Neural cell (in vitro differentiated cells): ENCODE measurements at regions not wholly inside any gene's neighbourhood (a gene's known extent, or its start where the extent isn't known, plus 50 kb on each side); places are given as distances from the start of the nearest gene placed in this dataset.

Experiments used
- H2AFZ ChIP-seq: fragments of 200-600, 300-800 bp; sonication (generic), shearing (Covaris generic); 2 replicates; pipeline ENCODE4 v1.6.0; 2014; ENCODE audit warnings: low read depth, mild to moderate bottlenecking, antibody characterized with exemption, low read length, moderate library complexity
- H3F3A ChIP-seq: fragments of 200-600 bp; shearing (Covaris generic); 2 replicates; pipeline ENCODE4 v1.6.1; 2016; ENCODE audit warnings: mild to moderate bottlenecking, moderate library complexity, mixed read lengths, antibody characterized with exemption, low read length; ENCODE audit not compliant: insufficient read depth, poor library complexity, severe bottlenecking
- H3K27ac ChIP-seq: fragments of 200-600, 300-800 bp; sonication (generic), shearing (Covaris generic); 2 replicates; pipeline ENCODE4 v1.5.1; 2014; ENCODE audit warnings: mild to moderate bottlenecking, low read length, moderate library complexity
- H3K27me3 ChIP-seq: fragments of 300-800, 200-600 bp; sonication (generic), shearing (Covaris generic); 2 replicates; pipeline ENCODE4 v1.6.0; 2014; ENCODE audit warnings: mild to moderate bottlenecking, low read depth, low read length, moderate library complexity; ENCODE audit not compliant: insufficient read depth
- H3K36me3 ChIP-seq: fragments of 300-800, 200-600 bp; sonication (generic), shearing (Covaris generic); 2 replicates; pipeline ENCODE4 v1.5.1; 2014; ENCODE audit warnings: mild to moderate bottlenecking, antibody characterized with exemption, low read length, moderate library complexity; ENCODE audit not compliant: insufficient read depth
- H3K4me2 ChIP-seq: fragments of 300-800, 200-600 bp; sonication (generic), shearing (Covaris generic); 2 replicates; pipeline ENCODE4 v1.6.0; 2014; ENCODE audit warnings: mild to moderate bottlenecking, low read length
- H3K4me3 ChIP-seq: fragments of 300-800, 200-600 bp; sonication (generic), shearing (Covaris generic); 2 replicates; pipeline ENCODE4 v1.5.1; 2014; ENCODE audit warnings: mild to moderate bottlenecking, low read length, moderate library complexity
- H3K79me2 ChIP-seq: fragments of 200-600 bp; shearing (Covaris generic); replicated peaks from 2 replicates; pipeline ENCODE4 v1.6.0; 2014; ENCODE audit warnings: mild to moderate bottlenecking, low read length, moderate library complexity; ENCODE audit not compliant: insufficient read depth
- H3K9ac ChIP-seq: fragments of 300-800, 200-600 bp; sonication (generic), shearing (Covaris generic); 2 replicates; pipeline ENCODE4 v1.6.1; 2016; ENCODE audit warnings: mild to moderate bottlenecking, low read length, mixed read lengths
- H3K9me2 ChIP-seq: fragments of 200-600 bp; shearing (Covaris generic); 2 replicates; pipeline ENCODE4 v1.6.1; 2016; ENCODE audit warnings: mild to moderate bottlenecking, low read length, mixed read lengths; ENCODE audit not compliant: insufficient read depth
- H3K9me3 ChIP-seq: fragments of 200-600, 300-800 bp; sonication (generic), shearing (Covaris generic); 2 replicates; pipeline ENCODE4 v1.6.1; 2016; ENCODE audit warnings: mild to moderate bottlenecking, mixed run types, low read length, moderate library complexity, mixed read lengths
- H4K20me1 ChIP-seq: fragments of 200-600 bp; shearing (Covaris generic); 2 replicates; pipeline ENCODE4 v1.6.1; 2016; ENCODE audit warnings: mild to moderate bottlenecking, mixed run types; ENCODE audit not compliant: insufficient read depth
- CTCF ChIP-seq: fragments of 450-650 bp; IDR thresholded peaks from 2 replicates; pipeline ENCODE4 v1.5.1; 2014; ENCODE audit warnings: antibody characterized with exemption, mild to moderate bottlenecking, moderate library complexity; ENCODE audit not compliant: poor library complexity, severe bottlenecking
- EP300 ChIP-seq: fragments of 450-650 bp; conservative IDR thresholded peaks from 2 replicates; pipeline ENCODE4 v1.6.1; 2014; ENCODE audit warnings: antibody characterized with exemption, mild to moderate bottlenecking, moderate library complexity; ENCODE audit not compliant: poor library complexity, severe bottlenecking
- EZH2 ChIP-seq: fragments of 200-600, 300-800 bp; shearing (Covaris generic), sonication (generic); IDR thresholded peaks from 2 replicates; pipeline ENCODE4 v1.6.1; 2014; ENCODE audit warnings: antibody characterized with exemption, low read length, borderline replicate concordance, mild to moderate bottlenecking; ENCODE audit not compliant: insufficient read depth, poor library complexity, severe bottlenecking
- MXI1 ChIP-seq: fragments of 450-650 bp; conservative IDR thresholded peaks from 2 replicates; pipeline ENCODE4 v1.6.1; 2014; ENCODE audit warnings: antibody characterized with exemption, mild to moderate bottlenecking; ENCODE audit not compliant: poor library complexity, severe bottlenecking
- POLR2AphosphoS5 ChIP-seq: IDR thresholded peaks from 2 replicates; pipeline ENCODE4 v1.6.1; 2012
- RAD21 ChIP-seq: fragments of 450-650 bp; conservative IDR thresholded peaks from 2 replicates; pipeline ENCODE4 v1.6.1; 2014; ENCODE audit warnings: antibody characterized with exemption, mild to moderate bottlenecking, moderate library complexity
- REST ChIP-seq: IDR thresholded peaks from 2 replicates; pipeline ENCODE4 v1.6.1; 2012; ENCODE audit warnings: borderline replicate concordance
- SMC3 ChIP-seq: fragments of 450-650 bp; conservative IDR thresholded peaks from 2 replicates; pipeline ENCODE4 v1.6.1; 2014; ENCODE audit warnings: antibody characterized with exemption, mild to moderate bottlenecking, moderate library complexity; ENCODE audit not compliant: poor library complexity
- TAF1 ChIP-seq: IDR thresholded peaks from 2 replicates; pipeline ENCODE4 v1.6.1; 2012; ENCODE audit warnings: low read depth

GRCh38 chr22:34434371-34434770 lies 514.1 kb upstream of the LARGE1 start:
- H3F3A ChIP-seq, result no peaks in the 10 kb centered on the region
- no peak overlapping the region for H3K9ac ChIP-seq
- no peaks in the 10 kb centered on the region for H3K27me3 ChIP-seq
- H3K79me2 ChIP-seq, result no peaks in the 10 kb centered on the region
- no peak overlapping the region for H3K4me3 ChIP-seq
- TF ChIP-seq EP300 (no peak), CTCF (no peak), EZH2 (no peak), TAF1 (no peak), MXI1 (no peak), REST (no peak), RAD21 (no peak), SMC3 (no peak), POLR2AphosphoS5 (no peak)
- H4K20me1 ChIP-seq, result no peaks in the 10 kb centered on the region
- no peaks in the 10 kb centered on the region for H3K9me2 ChIP-seq
- H3K4me2 ChIP-seq, result no peak overlapping the region
- H3K9me3 ChIP-seq, result no peaks in the 10 kb centered on the region
- no peak overlapping the region for H3K27ac ChIP-seq
- H3K36me3 ChIP-seq, result no peaks in the 10 kb centered on the region
- no peak overlapping the region for H2AFZ ChIP-seq

- Histone ChIP-seq H3K9ac (no peak overlapping the region), H3K4me3 (no peak overlapping the region), H3K27ac (no peak overlapping the region), H3K79me2 (no peaks in the 10 kb centered on the region), H2AFZ (no peak overlapping the region), H3K4me2 (no peak overlapping the region), H3K9me3 (no peaks in the 10 kb centered on the region), H3K36me3 (no peaks in the 10 kb centered on the region), H3F3A (no peaks in the 10 kb centered on the region), H4K20me1 (no peaks in the 10 kb centered on the region), H3K27me3 (no peaks in the 10 kb centered on the region), H3K9me2 (no peaks in the 10 kb centered on the region)
- no peak for TF ChIP-seq RAD21
- TF ChIP-seq TAF1, result no peak
- no peak for TF ChIP-seq REST
- no peak for TF ChIP-seq SMC3
- no peak for TF ChIP-seq EZH2
- no peak for TF ChIP-seq POLR2AphosphoS5
- TF ChIP-seq CTCF, result no peak
- TF ChIP-seq EP300, result no peak
These were observed 516.9 kb upstream of the LARGE1 start for GRCh38 chr22:34437140-34437539.
